ENCODE measurements at regions not wholly inside any gene's neighbourhood (a gene's known extent, or its start where the extent isn't known, plus 50 kb on each side); places are given as distances from the start of the nearest gene placed in this dataset.
"Not testable (repeated sequence)": the region's sequence is repeated elsewhere in the genome, so short reads cannot be mapped to it uniquely, and the experiment has no call there.

- Histone ChIP-seq H3K9me3 (ENCODE audit: control insufficient read depth in 2 of 2, insufficient read depth in 1 of 2, low read depth in 1 of 2, low read length in 1 of 2) (no peaks in the 10 kb centered on the region), H3K27ac (ENCODE audit: low read depth in 1 of 3, low read length in 2 of 3) (no peak overlapping the region), H3K27me3 (ENCODE audit: control insufficient read depth in 3 of 3, insufficient read depth in 3 of 3, low read length in 3 of 3) (no peaks in the 10 kb centered on the region), H3K4me1 (ENCODE audit: control insufficient read depth in 3 of 3, insufficient read depth in 2 of 3, low read depth in 1 of 3, low read length in 2 of 3) (no peaks in the 10 kb centered on the region), H3K36me3 (ENCODE audit: control insufficient read depth in 3 of 3, insufficient read depth in 2 of 3, low read depth in 1 of 3, low read length in 3 of 3) (no peaks in the 10 kb centered on the region), H3K4me3 (ENCODE audit: low read depth in 1 of 3, low read length in 3 of 3) (no peak overlapping the region)
- DNase-seq (no peak), FAIRE-seq (no peak)
- 50 to 68% (median 62%) methylated on average over 1 of the region's 1 CpG for WGBS, 3 donors
These were observed 1229.6 kb upstream of the ZEB2 start for GRCh38 chr2:145749556-145749955.

GRCh38 chr2:145748927-145749326, 1229.0 kb upstream of the ZEB2 start:
- DNase-seq, result no peak
- FAIRE-seq, result no peak

GRCh38 chr2:145747715-145748114, 1227.8 kb upstream of the ZEB2 start:
- no peaks in the 10 kb centered on the region for H3K9me3 ChIP-seq (ENCODE audit: control insufficient read depth in 2 of 2, insufficient read depth in 1 of 2, low read depth in 1 of 2, low read length in 1 of 2)
- H3K36me3 ChIP-seq (ENCODE audit: control insufficient read depth in 3 of 3, insufficient read depth in 2 of 3, low read depth in 1 of 3, low read length in 3 of 3), result no peaks in the 10 kb centered on the region
- H3K27ac ChIP-seq (ENCODE audit: low read depth in 1 of 3, low read length in 2 of 3), result no peak overlapping the region
- no peak for FAIRE-seq
- WGBS, 3 donors, result 81 to 92% (median 83%) methylated on average over 5 of the region's 5 CpGs
- DNase-seq, result no peak
- no peaks in the 10 kb centered on the region for H3K4me1 ChIP-seq (ENCODE audit: control insufficient read depth in 3 of 3, insufficient read depth in 2 of 3, low read depth in 1 of 3, low read length in 2 of 3)
- no peaks in the 10 kb centered on the region for H3K27me3 ChIP-seq (ENCODE audit: control insufficient read depth in 3 of 3, insufficient read depth in 3 of 3, low read length in 3 of 3)
- H3K4me3 ChIP-seq (ENCODE audit: low read depth in 1 of 3, low read length in 3 of 3), result no peak overlapping the region

More at GRCh38 chr2:145748927-145749326, 1229.0 kb upstream of the ZEB2 start:
- Histone ChIP-seq H3K4me3 (ENCODE audit: low read depth in 1 of 3, low read length in 3 of 3) (no peak overlapping the region), H3K36me3 (ENCODE audit: control insufficient read depth in 3 of 3, insufficient read depth in 2 of 3, low read depth in 1 of 3, low read length in 3 of 3) (no peaks in the 10 kb centered on the region), H3K4me1 (ENCODE audit: control insufficient read depth in 3 of 3, insufficient read depth in 2 of 3, low read depth in 1 of 3, low read length in 2 of 3) (no peaks in the 10 kb centered on the region), H3K27me3 (ENCODE audit: control insufficient read depth in 3 of 3, insufficient read depth in 3 of 3, low read length in 3 of 3) (no peaks in the 10 kb centered on the region), H3K27ac (ENCODE audit: low read depth in 1 of 3, low read length in 2 of 3) (no peak overlapping the region), H3K9me3 (ENCODE audit: control insufficient read depth in 2 of 2, insufficient read depth in 1 of 2, low read depth in 1 of 2, low read length in 1 of 2) (no peaks in the 10 kb centered on the region)
- 25 to 42% (median 26%) methylated on average over 2 of the region's 2 CpGs for WGBS, 3 donors

- H3K4me1 ChIP-seq (ENCODE audit: control insufficient read depth in 3 of 3, insufficient read depth in 2 of 3, low read depth in 1 of 3, low read length in 2 of 3); DNase-seq; H3K27ac ChIP-seq (ENCODE audit: low read depth in 1 of 3, low read length in 2 of 3); H3K4me3 ChIP-seq (ENCODE audit: low read depth in 1 of 3, low read length in 3 of 3); H3K36me3 ChIP-seq (ENCODE audit: control insufficient read depth in 3 of 3, insufficient read depth in 2 of 3, low read depth in 1 of 3, low read length in 3 of 3); H3K9me3 ChIP-seq (ENCODE audit: control insufficient read depth in 2 of 2, insufficient read depth in 1 of 2, low read depth in 1 of 2, low read length in 1 of 2); H3K27me3 ChIP-seq (ENCODE audit: control insufficient read depth in 3 of 3, insufficient read depth in 3 of 3, low read length in 3 of 3); FAIRE-seq: not testable (repeated sequence)
- WGBS, 3 donors, result 63 to 84% (median 68%) methylated on average over 4 of the region's 4 CpGs
These were observed 1225.4 kb upstream of the ZEB2 start for GRCh38 chr2:145745387-145745721.

- 58 to 69% (median 69%) methylated on average over 4 of the region's 4 CpGs for WGBS, 3 donors
- DNase-seq (no peak), FAIRE-seq (no peak)
- Histone ChIP-seq H3K9me3 (ENCODE audit: control insufficient read depth in 2 of 2, insufficient read depth in 1 of 2, low read depth in 1 of 2, low read length in 1 of 2) (no peaks in the 10 kb centered on the region), H3K36me3 (ENCODE audit: control insufficient read depth in 3 of 3, insufficient read depth in 2 of 3, low read depth in 1 of 3, low read length in 3 of 3) (no peaks in the 10 kb centered on the region), H3K27ac (ENCODE audit: low read depth in 1 of 3, low read length in 2 of 3) (no peak overlapping the region), H3K4me1 (ENCODE audit: control insufficient read depth in 3 of 3, insufficient read depth in 2 of 3, low read depth in 1 of 3, low read length in 2 of 3) (no peaks in the 10 kb centered on the region), H3K27me3 (ENCODE audit: control insufficient read depth in 3 of 3, insufficient read depth in 3 of 3, low read length in 3 of 3) (no peaks in the 10 kb centered on the region), H3K4me3 (ENCODE audit: low read depth in 1 of 3, low read length in 3 of 3) (no peak overlapping the region)
These were observed 1224.8 kb upstream of the ZEB2 start for GRCh38 chr2:145744541-145745386.

- H3K4me1 ChIP-seq (ENCODE audit: control insufficient read depth in 3 of 3, insufficient read depth in 2 of 3, low read depth in 1 of 3, low read length in 2 of 3), result no peaks in the 10 kb centered on the region
- H3K9me3 ChIP-seq (ENCODE audit: control insufficient read depth in 2 of 2, insufficient read depth in 1 of 2, low read depth in 1 of 2, low read length in 1 of 2), result no peaks in the 10 kb centered on the region
- no peaks in the 10 kb centered on the region for H3K36me3 ChIP-seq (ENCODE audit: control insufficient read depth in 3 of 3, insufficient read depth in 2 of 3, low read depth in 1 of 3, low read length in 3 of 3)
- 85 to 90% (median 88%) methylated on average over 2 of the region's 2 CpGs for WGBS, 3 donors
- no peak overlapping the region for H3K4me3 ChIP-seq (ENCODE audit: low read depth in 1 of 3, low read length in 3 of 3)
- H3K27ac ChIP-seq (ENCODE audit: low read depth in 1 of 3, low read length in 2 of 3), result no peak overlapping the region
- FAIRE-seq (no peak), DNase-seq (no peak)
- no peaks in the 10 kb centered on the region for H3K27me3 ChIP-seq (ENCODE audit: control insufficient read depth in 3 of 3, insufficient read depth in 3 of 3, low read length in 3 of 3)
These were observed 1223.1 kb upstream of the ZEB2 start for GRCh38 chr2:145743011-145743410.

GRCh38 chr2:145741636-145742035, 1221.7 kb upstream of the ZEB2 start:
- no peaks in the 10 kb centered on the region for H3K9me3 ChIP-seq (ENCODE audit: control insufficient read depth in 2 of 2, insufficient read depth in 1 of 2, low read depth in 1 of 2, low read length in 1 of 2)
- FAIRE-seq (no peak), DNase-seq (no peak)
- no peak overlapping the region for H3K4me3 ChIP-seq (ENCODE audit: low read depth in 1 of 3, low read length in 3 of 3)
- H3K27ac ChIP-seq (ENCODE audit: low read depth in 1 of 3, low read length in 2 of 3), result no peak overlapping the region
- no peaks in the 10 kb centered on the region for H3K27me3 ChIP-seq (ENCODE audit: control insufficient read depth in 3 of 3, insufficient read depth in 3 of 3, low read length in 3 of 3)
- no peaks in the 10 kb centered on the region for H3K4me1 ChIP-seq (ENCODE audit: control insufficient read depth in 3 of 3, insufficient read depth in 2 of 3, low read depth in 1 of 3, low read length in 2 of 3)
- WGBS, 3 donors, result 86 to 92% (median 88%) methylated on average over 1 of the region's 1 CpG
- H3K36me3 ChIP-seq (ENCODE audit: control insufficient read depth in 3 of 3, insufficient read depth in 2 of 3, low read depth in 1 of 3, low read length in 3 of 3), result no peaks in the 10 kb centered on the region

GRCh38 chr2:145741181-145741580, 1221.3 kb upstream of the ZEB2 start:
- Histone ChIP-seq H3K9me3 (ENCODE audit: control insufficient read depth in 2 of 2, insufficient read depth in 1 of 2, low read depth in 1 of 2, low read length in 1 of 2) (no peaks in the 10 kb centered on the region), H3K27me3 (ENCODE audit: control insufficient read depth in 3 of 3, insufficient read depth in 3 of 3, low read length in 3 of 3) (no peaks in the 10 kb centered on the region), H3K4me1 (ENCODE audit: control insufficient read depth in 3 of 3, insufficient read depth in 2 of 3, low read depth in 1 of 3, low read length in 2 of 3) (no peaks in the 10 kb centered on the region), H3K27ac (ENCODE audit: low read depth in 1 of 3, low read length in 2 of 3) (no peak overlapping the region), H3K36me3 (ENCODE audit: control insufficient read depth in 3 of 3, insufficient read depth in 2 of 3, low read depth in 1 of 3, low read length in 3 of 3) (no peaks in the 10 kb centered on the region), H3K4me3 (ENCODE audit: low read depth in 1 of 3, low read length in 3 of 3) (no peak overlapping the region)
- FAIRE-seq (no peak), DNase-seq (no peak)
- 72 to 83% (median 74%) methylated on average over 2 of the region's 2 CpGs for WGBS, 3 donors

- Histone ChIP-seq H3K27ac (ENCODE audit: low read depth in 1 of 3, low read length in 2 of 3) (no peak overlapping the region), H3K4me1 (ENCODE audit: control insufficient read depth in 3 of 3, insufficient read depth in 2 of 3, low read depth in 1 of 3, low read length in 2 of 3) (no peaks in the 10 kb centered on the region), H3K27me3 (ENCODE audit: control insufficient read depth in 3 of 3, insufficient read depth in 3 of 3, low read length in 3 of 3) (no peaks in the 10 kb centered on the region), H3K9me3 (ENCODE audit: control insufficient read depth in 2 of 2, insufficient read depth in 1 of 2, low read depth in 1 of 2, low read length in 1 of 2) (no peaks in the 10 kb centered on the region), H3K4me3 (ENCODE audit: low read depth in 1 of 3, low read length in 3 of 3) (no peak overlapping the region), H3K36me3 (ENCODE audit: control insufficient read depth in 3 of 3, insufficient read depth in 2 of 3, low read depth in 1 of 3, low read length in 3 of 3) (no peaks in the 10 kb centered on the region)
- 76 to 84% (median 78%) methylated on average over 3 of the region's 3 CpGs for WGBS, 3 donors
- no peak for DNase-seq
- FAIRE-seq, result no peak
These were observed 1220.4 kb upstream of the ZEB2 start for GRCh38 chr2:145740302-145740701.
